IPS DF 4.7 (cell line): ENCODE measurements at regions not wholly inside any gene's neighbourhood (a gene's known extent, or its start where the extent isn't known, plus 50 kb on each side); places are given as distances from the start of the nearest gene placed in this dataset.
"Not testable (repeated sequence)": the region's sequence is repeated elsewhere in the genome, so short reads cannot be mapped to it uniquely, and the experiment has no call there.

ENCODE experiments used
- DNase-seq: peaks from one replicate; pipeline ENCODE4 v3.0.0-alpha.2; 2013; ENCODE audit warnings: low spot score; ENCODE audit errors: extremely low read depth

DNA sequence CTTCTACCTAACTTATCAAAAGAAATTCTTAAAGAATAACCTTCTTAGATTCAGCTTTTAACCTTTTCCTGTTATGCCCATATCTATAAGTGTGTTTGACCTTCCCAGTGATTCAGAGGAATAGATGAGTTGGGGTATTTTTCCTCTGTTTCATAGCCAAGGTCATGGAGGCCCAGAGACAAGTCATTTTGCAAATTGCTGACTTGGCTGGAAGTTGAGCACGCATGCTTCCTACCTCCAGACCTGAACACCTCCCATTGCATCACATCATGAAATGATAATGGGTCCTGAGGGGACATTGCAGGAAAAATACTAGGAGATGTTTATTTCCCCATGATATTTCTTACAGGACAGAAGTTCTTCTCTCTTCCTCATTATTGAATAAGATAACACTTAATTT, 158.6 kb upstream of the LMCD1 start:
- no peak for DNase-seq

DNA sequence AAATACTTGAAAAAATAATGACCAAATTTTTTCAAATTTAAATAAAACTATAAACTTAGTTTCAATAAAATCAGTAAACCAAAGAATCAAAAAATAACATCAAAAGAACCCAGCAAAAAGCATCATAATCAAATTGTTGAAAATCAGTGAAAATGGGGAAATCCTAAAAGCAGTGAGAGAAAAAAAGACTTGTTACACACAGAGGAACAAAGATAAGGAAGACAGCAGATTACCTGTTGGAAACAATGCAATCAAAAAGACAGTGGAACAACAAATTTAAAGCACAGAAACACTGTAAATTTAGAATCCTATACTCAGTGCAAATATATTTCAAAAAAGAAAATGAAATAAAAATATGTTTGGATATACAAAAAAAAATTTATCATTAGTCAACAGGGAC, 156.2 kb upstream of the LMCD1 start:
- DNase-seq, result no peak

DNA sequence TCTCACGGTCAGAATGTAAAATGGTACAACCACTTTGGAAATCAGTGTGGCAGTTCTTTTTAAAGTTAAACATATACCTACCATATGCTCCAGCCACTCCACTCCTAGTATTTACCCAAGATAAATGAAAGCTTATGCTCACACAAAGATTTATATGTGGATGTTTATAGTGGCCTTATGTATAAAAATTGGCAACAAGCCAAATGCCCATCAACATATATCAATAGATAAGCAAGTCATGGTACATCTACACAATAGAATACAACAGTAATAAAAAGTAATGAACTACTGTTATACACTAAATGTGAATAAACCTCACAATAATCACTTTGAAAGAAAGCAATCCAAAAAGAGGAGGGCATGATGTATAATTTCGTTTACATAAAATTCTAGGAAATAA, 153.5 kb upstream of the LMCD1 start:
- DNase-seq, result no peak

DNA sequence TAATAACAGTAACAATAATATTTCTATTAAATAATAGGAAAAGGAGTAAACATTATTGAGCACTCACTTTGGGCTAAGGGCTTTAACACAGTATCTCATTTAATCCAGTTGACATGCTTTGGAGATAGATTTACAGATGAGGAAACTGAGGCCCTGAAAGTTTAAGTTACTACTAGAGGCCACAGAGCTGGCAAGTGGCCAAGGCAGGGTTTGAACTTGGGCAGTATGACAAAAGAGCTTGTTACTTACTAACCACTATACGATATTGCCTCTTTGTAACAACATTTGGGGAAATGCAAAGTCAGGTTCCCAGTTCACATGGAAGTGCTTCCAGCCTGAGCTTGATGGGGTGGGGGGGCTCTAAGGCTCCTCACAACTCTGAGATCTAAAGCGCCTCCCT, 149.1 kb upstream of the LMCD1 start:
- DNase-seq, result no peak

DNA sequence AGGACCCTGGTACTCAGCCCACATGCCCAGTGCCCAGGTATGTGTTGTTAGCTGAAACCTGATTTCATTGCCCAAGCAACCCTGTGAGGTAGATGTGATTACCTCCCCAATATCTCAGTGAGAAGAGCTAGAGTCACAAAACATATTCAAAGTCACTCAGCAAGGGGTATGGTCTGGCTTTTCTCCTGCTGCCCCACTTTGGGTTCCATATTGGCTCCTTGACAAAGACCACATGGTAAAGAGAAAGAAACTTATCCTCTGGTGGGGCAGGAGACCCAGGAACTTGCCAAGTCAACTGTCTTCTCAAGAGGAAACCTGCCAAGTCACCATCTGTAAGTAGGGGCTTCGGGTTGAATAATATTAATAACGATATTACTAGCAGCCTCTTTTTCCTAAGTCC, 148.3 kb upstream of the LMCD1 start:
- DNase-seq, result no peak

DNA sequence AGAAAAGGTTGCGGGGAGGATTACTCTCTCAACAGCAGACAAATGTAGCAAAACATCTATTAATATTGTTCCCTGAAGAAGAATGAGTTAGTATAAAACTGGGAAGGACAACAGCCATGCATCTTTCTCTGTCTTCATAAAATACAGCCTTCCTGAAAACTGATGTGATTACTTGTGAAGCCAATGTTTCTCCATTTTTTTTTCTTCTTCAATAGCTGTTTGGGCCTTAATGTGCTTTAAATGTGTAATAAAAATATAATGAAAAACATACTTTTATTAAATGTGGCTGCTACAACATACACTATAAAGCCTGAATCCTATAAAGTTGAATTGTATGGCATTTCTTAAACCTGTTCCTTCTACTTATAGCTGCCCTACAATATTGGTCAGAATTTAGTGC, 146.3 kb upstream of the LMCD1 start:
- DNase-seq, result no peak

DNA sequence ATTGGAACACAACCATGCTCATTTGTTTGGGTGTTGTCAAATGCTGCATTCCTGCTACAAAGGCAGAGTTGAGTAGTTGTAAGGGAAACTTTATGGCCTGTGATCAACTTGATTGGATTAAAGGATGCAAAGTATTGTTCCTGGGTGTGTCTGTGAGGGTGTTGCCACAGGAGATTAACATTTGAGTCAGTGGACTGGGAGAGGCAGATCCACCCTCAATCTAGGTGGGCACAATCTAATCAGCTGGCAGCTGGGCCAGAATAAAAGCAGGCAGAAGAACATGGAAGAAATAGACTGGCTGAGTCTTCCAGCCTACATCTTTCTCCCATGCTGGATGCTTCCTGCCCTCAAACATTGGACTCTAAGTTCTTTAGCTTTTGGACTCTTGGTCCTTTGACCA, 145.6 kb upstream of the LMCD1 start:
- DNase-seq, result not testable (repeated sequence)

DNA sequence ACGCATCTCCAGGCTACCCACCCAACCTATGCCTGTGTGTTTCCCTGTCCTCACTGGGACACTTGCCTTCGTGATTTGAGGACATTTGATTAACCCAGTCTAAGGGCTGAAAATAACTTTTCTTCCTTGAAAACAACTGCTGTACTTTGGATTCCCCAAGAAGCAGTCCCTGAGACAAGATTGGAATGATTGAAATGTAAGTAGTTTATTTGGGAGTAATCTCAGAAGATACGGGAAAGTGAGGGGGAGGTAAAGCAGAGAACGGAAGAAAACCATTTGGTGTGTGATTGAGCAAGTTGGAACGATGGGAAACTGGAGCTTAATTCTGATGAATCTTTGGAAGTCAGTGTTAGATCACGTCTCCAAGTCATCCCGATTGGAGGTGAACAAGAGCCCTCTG, 143.8 kb upstream of the LMCD1 start:
- no peak for DNase-seq

DNA sequence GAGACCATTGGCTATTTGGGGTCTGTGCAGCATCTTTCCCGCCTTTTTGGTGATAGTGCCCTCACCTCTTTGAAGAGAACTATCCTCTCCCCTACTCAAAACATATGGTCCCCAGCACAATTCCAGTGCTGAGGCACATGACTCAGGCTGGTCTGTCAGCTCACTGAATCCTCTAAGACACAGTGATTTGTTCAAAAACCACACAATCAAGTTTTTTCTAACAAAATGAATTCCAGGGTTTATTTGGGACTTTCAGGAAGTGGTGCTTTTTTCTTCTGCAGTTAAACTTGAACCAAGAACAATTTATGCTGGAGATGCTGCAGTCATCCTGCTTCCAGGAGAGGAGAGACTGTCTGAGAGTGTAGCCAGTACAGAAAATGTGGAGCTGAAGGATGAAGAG, 142.5 kb upstream of the LMCD1 start:
- DNase-seq, result no peak

DNA sequence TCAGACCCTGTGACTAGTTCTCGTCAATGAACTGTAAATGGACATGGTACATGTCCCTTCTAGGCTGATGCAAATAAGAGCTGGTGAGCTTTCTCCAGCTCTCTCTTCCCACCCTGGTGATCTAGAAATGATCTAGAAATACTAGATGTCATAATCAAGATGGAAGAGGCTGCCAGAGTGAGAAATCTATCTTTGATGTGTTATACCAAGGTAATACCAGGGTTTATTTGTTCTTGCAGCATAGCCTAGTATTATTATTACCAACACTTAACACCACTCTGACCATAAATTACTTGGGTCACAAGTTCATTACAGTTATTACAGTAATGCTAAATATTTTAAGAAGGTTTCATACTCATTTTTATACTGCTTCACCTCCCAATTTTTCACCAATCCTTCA, 138.4 kb upstream of the LMCD1 start:
- DNase-seq, result no peak

DNA sequence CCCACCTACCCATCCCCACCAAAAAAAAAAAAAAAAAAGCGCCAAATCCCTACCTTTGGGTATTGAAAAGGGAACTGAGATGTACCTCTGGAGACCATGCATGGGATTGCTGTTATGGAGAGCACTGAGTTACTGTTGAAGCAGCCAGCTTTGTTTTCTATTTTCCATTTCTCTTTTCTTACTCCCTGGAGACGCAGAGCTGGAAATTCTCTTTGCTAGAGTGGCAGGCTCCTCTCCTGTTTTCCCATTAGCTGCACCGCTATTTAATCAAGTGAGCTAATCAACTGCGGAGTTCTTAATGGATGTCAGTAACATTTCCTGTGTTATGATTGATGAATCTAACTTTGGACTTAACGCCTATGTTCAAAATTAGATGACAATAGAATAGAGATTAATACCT, 136.1 kb upstream of the LMCD1 start:
- DNase-seq, result no peak

DNA sequence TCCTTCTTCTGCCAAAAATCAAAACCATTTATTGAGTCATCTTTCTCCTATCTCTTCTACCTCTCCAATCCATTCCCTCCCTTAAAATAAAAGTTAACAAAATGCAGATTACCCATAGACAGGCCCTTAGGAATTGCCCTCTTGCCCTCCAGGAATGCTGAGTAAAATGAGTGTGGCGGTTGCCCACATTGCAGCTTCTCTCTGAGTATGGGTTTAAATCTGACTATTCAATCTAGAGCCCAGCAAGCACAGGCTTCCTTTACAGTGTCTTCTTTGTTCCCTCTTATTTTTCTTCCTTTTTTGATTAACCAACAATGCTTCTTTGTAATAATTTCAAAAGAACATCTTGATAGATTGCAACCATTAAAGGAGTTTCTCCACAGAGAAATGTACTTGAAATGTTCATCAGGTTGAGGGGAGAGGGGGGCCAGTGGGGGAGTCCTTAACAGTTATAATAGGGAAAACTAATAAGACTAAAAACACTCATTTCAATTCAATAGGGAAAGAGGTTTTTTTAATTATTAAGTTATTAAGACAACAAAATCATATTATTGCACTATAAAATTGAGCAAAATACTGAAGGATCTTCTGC, 135.3 kb upstream of the LMCD1 start:
- no peak for DNase-seq

DNA sequence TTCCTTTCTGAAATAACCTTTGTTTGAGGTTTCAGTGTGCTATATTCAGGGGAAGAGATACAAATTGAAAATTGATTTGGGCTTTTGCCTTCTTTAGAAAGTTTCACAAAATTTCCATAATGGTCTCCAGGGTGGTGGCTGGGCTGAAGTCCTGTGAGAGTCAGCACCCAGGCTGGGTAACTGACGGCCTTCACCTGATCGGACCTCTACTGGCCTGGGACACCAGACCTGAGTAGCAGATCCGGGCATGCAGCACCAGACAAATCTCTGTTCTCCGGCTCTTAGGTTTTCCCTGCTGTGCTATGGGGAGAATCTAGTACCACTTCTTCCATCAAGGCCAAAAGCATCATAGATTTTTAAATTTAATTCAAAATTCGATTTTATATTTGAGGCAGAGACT, 133.0 kb upstream of the LMCD1 start:
- no peak for DNase-seq

DNA sequence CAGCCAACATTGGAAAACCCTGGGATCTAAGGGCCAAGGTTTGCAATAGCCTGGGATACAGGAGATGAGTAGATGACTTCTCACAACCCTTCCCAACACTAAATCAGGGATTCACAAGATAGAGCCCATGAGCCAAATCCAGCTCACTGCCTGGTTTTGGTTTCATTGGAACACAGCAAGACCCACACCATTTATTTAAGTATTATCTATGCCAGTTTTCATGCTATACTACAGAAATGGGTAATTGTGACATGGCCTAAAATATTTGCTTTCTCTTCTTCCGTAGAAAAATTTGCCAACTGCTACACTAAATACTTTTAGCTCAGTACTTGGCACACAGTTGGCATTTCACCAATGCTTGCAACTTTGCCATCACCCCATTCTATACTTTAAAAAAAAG, 132.0 kb upstream of the LMCD1 start:
- DNase-seq, result no peak

DNA sequence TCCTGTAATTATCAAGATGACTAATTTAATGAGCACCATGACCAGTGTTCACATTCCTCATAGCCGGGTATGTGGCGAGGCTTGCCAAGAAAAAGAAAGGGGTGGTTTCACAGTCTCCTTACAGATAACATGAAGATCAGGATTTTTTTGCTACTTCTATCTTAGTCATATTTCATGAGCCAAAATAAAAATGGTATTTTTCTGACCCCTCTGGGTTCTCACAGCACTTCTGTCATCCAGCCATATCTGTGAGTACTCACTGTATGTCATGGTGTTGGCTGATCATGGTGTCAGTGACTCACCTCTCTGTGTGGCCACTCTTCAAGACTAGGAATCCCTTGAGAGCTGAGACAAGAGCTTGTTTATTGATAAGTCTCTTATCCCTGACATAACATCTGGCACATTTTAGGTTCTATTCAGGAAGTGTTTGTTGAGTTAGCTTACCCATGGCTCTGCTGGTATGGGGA, 130.5 kb upstream of the LMCD1 start:
- no peak for DNase-seq

DNA sequence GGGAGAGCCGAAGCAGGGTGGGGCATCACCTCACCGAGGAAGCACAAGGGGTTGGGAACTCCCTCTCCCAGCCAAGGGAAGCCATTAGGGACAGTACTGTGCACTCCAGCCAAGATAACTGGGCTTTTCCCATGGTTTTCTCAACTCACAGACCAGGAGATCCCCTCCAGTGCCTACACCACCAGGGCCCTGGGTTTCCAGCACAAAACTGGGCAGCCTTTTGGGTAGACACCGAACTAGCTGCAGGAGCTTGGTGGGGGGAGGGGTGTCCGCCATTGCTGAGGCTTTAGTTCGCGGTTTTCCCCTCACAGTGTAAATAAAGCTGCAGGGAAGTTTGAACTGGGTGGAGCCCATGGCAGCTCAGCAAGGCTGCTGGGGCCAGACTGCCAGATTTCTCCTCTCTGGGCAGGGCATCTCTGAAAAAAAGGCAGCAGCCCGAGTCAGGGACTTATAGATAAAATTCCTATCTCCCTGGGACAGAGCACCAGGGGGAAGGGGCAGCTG, 129.6 kb upstream of the LMCD1 start:
- no peak for DNase-seq

DNA sequence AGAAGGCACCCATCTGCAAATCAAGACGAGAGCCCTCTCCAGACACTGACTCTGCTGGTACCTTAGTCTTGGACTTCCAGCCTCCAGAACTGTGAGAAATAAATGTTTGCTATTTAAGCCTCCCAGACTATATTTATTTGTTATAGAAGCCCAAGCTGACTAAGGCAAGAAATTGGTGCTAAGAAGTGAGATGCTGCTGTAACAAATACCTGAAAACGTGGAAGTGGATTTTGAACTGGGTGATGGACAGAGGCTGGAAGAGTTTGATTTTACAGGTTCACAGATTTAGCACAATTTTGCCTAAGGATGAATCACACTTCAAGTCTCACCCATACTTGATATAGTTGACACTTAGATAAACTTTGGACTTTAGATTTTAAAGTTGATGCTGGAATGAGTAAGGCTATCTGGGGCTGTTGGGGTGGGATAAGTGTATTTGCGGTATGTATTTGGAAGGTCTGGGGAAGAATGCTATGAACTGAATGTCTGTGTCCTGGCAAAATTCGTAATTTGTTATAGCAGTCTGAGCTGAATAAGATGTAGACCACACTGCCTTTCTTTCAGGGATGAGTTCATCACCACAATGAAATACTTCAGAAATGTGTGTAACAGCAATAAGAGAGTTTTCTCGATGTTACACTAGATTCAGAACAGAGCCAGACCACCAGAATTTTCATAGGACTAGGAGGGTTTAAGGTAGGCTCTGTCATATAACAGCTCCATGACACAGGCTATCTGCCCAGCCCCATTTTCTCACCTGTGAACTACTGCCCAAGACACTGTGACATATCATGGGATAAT, 120.5 kb upstream of the LMCD1 start:
- DNase-seq, result no peak

DNA sequence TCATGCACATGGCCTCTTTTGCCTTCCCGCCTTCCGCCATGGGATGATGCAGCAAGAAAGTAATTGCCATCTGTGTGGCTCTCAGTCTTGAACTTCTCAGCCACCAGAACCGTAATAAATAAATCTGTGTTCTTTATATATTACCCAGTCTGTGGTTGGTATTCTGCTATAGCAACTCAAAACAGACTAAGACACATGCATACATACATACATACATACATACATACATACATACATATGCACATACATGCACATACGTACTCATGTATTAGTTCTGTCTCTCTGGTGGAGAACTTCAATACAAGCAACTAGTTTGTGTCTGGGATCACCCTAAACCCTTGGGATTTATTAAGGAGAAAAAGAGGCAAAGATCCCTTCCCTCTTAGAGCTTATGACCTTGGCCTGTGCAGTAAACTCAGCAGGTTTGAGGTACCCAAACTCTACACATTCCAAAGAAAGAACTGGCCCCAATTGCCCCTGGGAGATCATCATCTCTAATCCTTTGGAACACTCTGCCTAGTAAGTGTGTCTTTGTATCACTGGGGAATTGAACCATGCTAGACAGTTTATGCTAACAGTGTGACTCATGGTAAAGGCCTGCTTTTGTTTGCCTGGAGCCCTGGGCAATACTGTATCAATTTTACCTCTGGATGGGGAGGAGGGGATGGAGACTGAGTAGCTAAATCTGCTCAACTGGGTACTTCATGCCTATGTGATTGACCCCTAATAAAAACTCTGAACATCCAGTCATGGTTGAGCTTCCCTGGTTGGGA, 115.6 kb upstream of the LMCD1 start:
- no peak for DNase-seq

DNA sequence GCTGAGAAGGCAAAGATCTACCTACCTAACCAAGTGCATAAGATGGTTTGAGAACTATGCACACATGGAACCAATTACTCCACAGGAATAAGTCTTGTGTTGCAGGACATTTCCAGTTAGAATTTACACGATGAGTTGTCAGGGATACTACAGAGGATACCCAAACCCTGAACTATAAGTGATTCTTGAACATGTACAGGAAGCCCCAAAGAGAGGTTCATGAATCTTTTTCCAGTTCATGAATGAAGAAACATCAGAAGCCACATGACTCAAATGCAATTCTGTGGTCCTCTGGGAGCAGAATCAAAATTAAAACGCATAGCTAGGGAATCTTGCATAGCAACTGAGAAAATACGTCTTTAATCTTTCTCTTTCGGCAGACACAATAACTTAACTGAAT, 114.1 kb upstream of the LMCD1 start:
- DNase-seq, result no peak

DNA sequence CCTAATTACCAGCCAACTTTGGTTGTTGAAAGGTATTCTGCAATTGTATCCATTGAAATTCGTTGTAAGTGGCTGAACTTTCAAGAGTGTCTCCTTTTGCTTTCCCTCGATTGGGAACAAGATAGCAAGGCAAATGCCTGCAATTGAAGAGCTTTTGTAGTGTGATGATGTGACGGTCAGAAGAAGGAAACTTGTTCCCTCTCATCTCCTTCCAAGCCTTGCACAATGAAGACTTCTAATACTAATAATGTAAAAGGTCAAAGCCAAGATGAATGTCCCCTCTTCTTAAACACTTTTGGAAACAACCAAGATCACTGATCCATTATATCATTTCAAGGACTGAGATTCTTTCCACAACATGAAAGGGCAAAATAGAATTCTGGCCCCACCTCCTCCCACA, 101.9 kb upstream of the LMCD1 start:
- DNase-seq, result no peak

DNA sequence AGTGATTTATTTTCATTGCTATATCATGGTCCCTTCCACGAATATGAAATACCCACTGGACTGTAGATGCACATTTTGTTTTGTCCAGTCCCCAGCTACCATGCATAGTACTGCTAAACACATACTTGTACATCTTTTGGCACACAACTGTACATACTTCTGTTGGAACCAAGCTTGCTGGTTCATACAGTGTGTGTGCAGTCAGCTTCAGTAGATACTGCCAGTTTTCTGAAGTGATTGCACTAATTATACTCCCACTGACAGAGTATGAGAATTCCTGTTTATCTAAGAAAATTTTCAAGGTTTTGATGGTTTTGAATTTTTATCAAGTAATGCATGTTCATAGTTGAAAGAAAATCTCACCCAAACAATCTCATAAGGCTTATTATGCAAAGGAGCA, 100.7 kb upstream of the LMCD1 start:
- DNase-seq, result no peak

DNA sequence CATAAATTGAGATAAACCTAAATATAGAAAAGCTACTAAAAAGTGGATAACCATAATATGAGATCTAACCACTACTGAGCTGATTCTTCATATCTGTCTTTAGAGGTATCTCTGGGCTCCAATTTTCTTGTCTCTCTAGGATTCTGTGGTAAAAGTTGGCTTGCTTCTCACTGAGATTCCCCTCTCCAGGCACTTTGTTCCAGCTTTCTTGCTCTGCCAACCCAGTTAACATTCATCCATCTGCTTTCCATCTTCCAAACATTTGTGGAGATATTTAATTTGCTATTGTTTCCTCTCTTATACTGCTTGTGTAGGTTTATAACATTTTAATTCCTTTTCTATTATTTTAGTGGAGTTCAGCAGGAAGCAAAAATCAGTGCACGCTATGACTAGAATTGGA, 97.6 kb upstream of the LMCD1 start:
- DNase-seq, result no peak
